ENCODE measurements at regions not wholly inside any gene's neighbourhood (a gene's known extent, or its start where the extent isn't known, plus 50 kb on each side); places are given as distances from the start of the nearest gene placed in this dataset.
A peak's percentile ranks its signal among the peaks of the same experiment; 100 is the strongest.

GRCh38 chr9:32837551-32838058 is 54.3 kb downstream of the TMEM215 start:
- DNase-seq (ENCODE audit: low spot score), result no peak

- no peak for DNase-seq (ENCODE audit: low spot score)
These were observed 55.9 kb downstream of the TMEM215 start for GRCh38 chr9:32839013-32839885.

GRCh38 chr9:32841314-32841713 is 58.0 kb downstream of the TMEM215 start:
- no peak for DNase-seq (ENCODE audit: low spot score)

GRCh38 chr9:32843295-32843694 is 60.0 kb downstream of the TMEM215 start:
- DNase-seq (ENCODE audit: low spot score), result no peak

GRCh38 chr9:32844259-32844658 is 60.9 kb downstream of the TMEM215 start:
- no peak for DNase-seq (ENCODE audit: low spot score)

- DNase-seq (ENCODE audit: low spot score), result peak; percentile 52
These were observed 70.9 kb downstream of the TMEM215 start for GRCh38 chr9:32854271-32854670.

- DNase-seq (ENCODE audit: low spot score), result no peak
These were observed 72.4 kb downstream of the TMEM215 start for GRCh38 chr9:32855752-32856151.

GRCh38 chr9:32863291-32863690 is 80.0 kb downstream of the TMEM215 start:
- DNase-seq (ENCODE audit: low spot score), result no peak

GRCh38 chr9:32864971-32865370 is 81.6 kb downstream of the TMEM215 start:
- DNase-seq (ENCODE audit: low spot score), result no peak

GRCh38 chr9:32866273-32866672 is 82.9 kb downstream of the TMEM215 start:
- DNase-seq (ENCODE audit: low spot score), result no peak

- no peak for DNase-seq (ENCODE audit: low spot score)
These were observed 83.7 kb downstream of the TMEM215 start for GRCh38 chr9:32867026-32867425.

GRCh38 chr9:32867601-32868204 is 84.4 kb downstream of the TMEM215 start:
- DNase-seq (ENCODE audit: low spot score), result no peak

GRCh38 chr9:32869404-32869803 is 86.1 kb downstream of the TMEM215 start:
- DNase-seq (ENCODE audit: low spot score), result no peak

GRCh38 chr9:32873131-32873530 is 89.8 kb downstream of the TMEM215 start:
- no peak for DNase-seq (ENCODE audit: low spot score)

- DNase-seq (ENCODE audit: low spot score), result no peak
These were observed 90.2 kb downstream of the TMEM215 start for GRCh38 chr9:32873553-32873952.

- DNase-seq (ENCODE audit: low spot score), result no peak
These were observed 91.9 kb downstream of the TMEM215 start for GRCh38 chr9:32875242-32875641.

GRCh38 chr9:32875748-32876147 is 92.4 kb downstream of the TMEM215 start:
- DNase-seq (ENCODE audit: low spot score), result no peak

GRCh38 chr9:32877103-32877502 is 93.8 kb downstream of the TMEM215 start:
- no peak for DNase-seq (ENCODE audit: low spot score)

GRCh38 chr9:32877639-32878217 is 94.4 kb downstream of the TMEM215 start:
- no peak for DNase-seq (ENCODE audit: low spot score)

- DNase-seq (ENCODE audit: low spot score), result no peak
These were observed 96.0 kb downstream of the TMEM215 start for GRCh38 chr9:32879335-32879734.

- no peak for DNase-seq (ENCODE audit: low spot score)
These were observed 98.6 kb downstream of the TMEM215 start for GRCh38 chr9:32881948-32882347.

GRCh38 chr9:32882705-32883104 is 99.4 kb downstream of the TMEM215 start:
- no peak for DNase-seq (ENCODE audit: low spot score)

GRCh38 chr9:32884482-32884881 is 101.1 kb downstream of the TMEM215 start:
- DNase-seq (ENCODE audit: low spot score), result no peak
